ENCODE measurements at regions not wholly inside any gene's neighbourhood (a gene's known extent, or its start where the extent isn't known, plus 50 kb on each side); places are given as distances from the start of the nearest gene placed in this dataset.

DNA sequence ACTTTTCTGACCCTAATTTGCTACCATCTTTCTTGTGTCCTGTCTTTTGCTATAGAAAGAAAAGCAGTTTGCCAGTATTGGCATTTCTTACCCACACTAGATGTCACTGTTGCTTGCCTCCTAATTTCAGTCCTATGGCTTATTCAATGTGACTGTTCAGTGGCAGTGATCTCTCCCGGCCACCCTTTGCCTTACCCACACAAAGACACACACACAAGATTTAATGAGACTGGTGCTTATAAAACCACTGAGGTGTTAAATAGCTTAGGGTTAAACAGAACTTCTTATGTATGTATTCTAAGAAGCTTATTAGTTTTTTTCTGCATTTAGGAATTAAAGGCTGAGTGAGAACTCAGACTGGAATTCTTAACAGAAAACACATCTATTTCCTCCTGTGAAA lies 233.6 kb upstream of the ASCC3 start:
- no peak overlapping the region for H3K27ac ChIP-seq (ENCODE audit: low read depth, low read length)
- no peak for TF ChIP-seq EZH2phosphoT487 (IDR thresholded peaks at IDR 0.05; ENCODE audit: borderline replicate concordance, low read length)
- TF ChIP-seq, protein P1, sequence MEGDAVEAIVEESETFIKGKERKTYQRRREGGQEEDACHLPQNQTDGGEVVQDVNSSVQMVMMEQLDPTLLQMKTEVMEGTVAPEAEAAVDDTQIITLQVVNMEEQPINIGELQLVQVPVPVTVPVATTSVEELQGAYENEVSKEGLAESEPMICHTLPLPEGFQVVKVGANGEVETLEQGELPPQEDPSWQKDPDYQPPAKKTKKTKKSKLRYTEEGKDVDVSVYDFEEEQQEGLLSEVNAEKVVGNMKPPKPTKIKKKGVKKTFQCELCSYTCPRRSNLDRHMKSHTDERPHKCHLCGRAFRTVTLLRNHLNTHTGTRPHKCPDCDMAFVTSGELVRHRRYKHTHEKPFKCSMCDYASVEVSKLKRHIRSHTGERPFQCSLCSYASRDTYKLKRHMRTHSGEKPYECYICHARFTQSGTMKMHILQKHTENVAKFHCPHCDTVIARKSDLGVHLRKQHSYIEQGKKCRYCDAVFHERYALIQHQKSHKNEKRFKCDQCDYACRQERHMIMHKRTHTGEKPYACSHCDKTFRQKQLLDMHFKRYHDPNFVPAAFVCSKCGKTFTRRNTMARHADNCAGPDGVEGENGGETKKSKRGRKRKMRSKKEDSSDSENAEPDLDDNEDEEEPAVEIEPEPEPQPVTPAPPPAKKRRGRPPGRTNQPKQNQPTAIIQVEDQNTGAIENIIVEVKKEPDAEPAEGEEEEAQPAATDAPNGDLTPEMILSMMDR (IDR thresholded peaks at IDR 0.05; ENCODE audit: low read depth, low read length, poor library complexity, severe bottlenecking), result peak; percentile 34
- no peaks in the 10 kb centered on the region for H4K20me1 ChIP-seq (ENCODE audit: control insufficient read depth, insufficient read depth, low read depth, low read length)
- no peak overlapping the region for H3K4me3 ChIP-seq (ENCODE audit: low read length)
- no peaks in the 10 kb centered on the region for H3F3A ChIP-seq (ENCODE audit: control insufficient read depth, insufficient read depth)
- no peaks in the 10 kb centered on the region for H3K27me3 ChIP-seq (ENCODE audit: control insufficient read depth, low read length)
- no peaks in the 10 kb centered on the region for H3K9me3 ChIP-seq (ENCODE audit: control insufficient read depth, insufficient read depth, low read length)
- no peak overlapping the region for H3K4me2 ChIP-seq (ENCODE audit: low read length)
- no peaks in the 10 kb centered on the region for H3K79me2 ChIP-seq (ENCODE audit: control insufficient read depth, low read length)
- H3K4me1 ChIP-seq (ENCODE audit: control insufficient read depth, low read length), result no peaks in the 10 kb centered on the region
- H3K36me3 ChIP-seq (ENCODE audit: control insufficient read depth, low read length), result no peaks in the 10 kb centered on the region
- no peaks in the 10 kb centered on the region for H3K9me2 ChIP-seq (replicated peaks; ENCODE audit: control insufficient read depth, low read length)

DNA sequence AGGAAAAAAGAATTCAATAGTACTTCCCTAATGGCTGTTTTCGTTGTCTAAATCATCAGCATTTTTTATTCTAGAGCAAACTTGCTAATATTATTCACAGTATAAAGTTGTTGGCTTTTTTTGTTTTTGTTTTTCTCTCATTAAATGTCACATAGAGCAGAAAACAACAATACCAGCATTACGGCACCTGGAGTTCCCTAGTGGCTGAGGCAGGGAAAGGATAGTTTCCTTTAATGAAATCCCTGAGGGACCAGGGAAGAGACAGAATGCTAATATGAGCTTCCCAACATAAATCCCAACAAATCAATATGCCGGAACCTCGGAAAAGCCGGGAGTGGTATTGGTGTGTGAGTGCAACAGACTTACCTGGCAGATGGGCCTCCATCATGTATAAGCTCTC lies 235.2 kb upstream of the ASCC3 start:
- H3K4me2 ChIP-seq (ENCODE audit: low read length), result no peak overlapping the region
- H3K27me3 ChIP-seq (ENCODE audit: control insufficient read depth, low read length), result no peaks in the 10 kb centered on the region
- H3F3A ChIP-seq (ENCODE audit: control insufficient read depth, insufficient read depth), result no peaks in the 10 kb centered on the region
- H4K20me1 ChIP-seq (ENCODE audit: control insufficient read depth, insufficient read depth, low read depth, low read length), result no peaks in the 10 kb centered on the region
- no peaks in the 10 kb centered on the region for H3K9me3 ChIP-seq (ENCODE audit: control insufficient read depth, insufficient read depth, low read length)
- no peaks in the 10 kb centered on the region for H3K79me2 ChIP-seq (ENCODE audit: control insufficient read depth, low read length)
- no peaks in the 10 kb centered on the region for H3K9me2 ChIP-seq (replicated peaks; ENCODE audit: control insufficient read depth, low read length)
- no peak overlapping the region for H3K27ac ChIP-seq (ENCODE audit: low read depth, low read length)
- no peaks in the 10 kb centered on the region for H3K4me1 ChIP-seq (ENCODE audit: control insufficient read depth, low read length)
- H3K4me3 ChIP-seq (ENCODE audit: low read length), result no peak overlapping the region
- TF ChIP-seq, protein P1 (IDR thresholded peaks at IDR 0.05; ENCODE audit: low read depth, low read length, poor library complexity, severe bottlenecking), result no peak
- TF ChIP-seq EZH2phosphoT487 (IDR thresholded peaks at IDR 0.05; ENCODE audit: borderline replicate concordance, low read length), result no peak
- H3K36me3 ChIP-seq (ENCODE audit: control insufficient read depth, low read length), result no peaks in the 10 kb centered on the region

DNA sequence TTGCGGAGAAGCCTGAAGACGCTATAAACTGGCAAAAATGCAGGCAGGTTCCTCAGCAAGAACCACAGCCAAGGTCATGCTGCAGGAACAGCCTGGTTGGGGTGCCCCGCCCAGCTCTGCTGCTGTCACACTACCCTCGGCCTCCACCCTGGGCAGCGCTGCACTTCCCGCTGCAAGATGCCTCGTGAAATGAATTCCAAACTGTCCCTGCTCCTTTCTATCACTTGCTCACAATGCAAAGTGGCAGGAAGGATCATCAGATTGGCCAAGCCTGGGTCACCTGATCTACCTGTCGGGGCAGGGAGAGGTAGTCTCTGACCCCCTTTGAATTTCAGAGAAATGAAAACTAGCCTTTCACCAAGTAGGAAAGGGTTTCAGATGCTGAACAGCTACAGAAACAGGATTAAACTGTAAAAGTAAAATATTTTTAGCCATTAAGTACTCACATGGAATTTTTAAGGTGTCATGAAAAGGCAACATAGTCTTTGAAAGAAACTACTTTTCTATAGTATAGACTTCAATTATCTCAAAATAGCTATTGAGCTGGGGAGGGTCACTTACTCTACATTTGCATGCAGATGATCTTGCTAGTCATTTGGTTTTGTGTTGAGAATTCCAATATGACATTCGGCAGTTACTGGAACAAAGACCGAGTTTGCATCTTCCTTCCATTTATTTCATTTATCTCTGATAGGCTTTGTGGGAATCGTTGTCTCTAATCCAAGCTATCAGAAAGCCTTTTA lies 236.4 kb upstream of the ASCC3 start:
- no peaks in the 10 kb centered on the region for H3K4me1 ChIP-seq (ENCODE audit: control insufficient read depth, low read length)
- H4K20me1 ChIP-seq (ENCODE audit: control insufficient read depth, insufficient read depth, low read depth, low read length), result no peaks in the 10 kb centered on the region
- no peaks in the 10 kb centered on the region for H3K36me3 ChIP-seq (ENCODE audit: control insufficient read depth, low read length)
- H3K9me3 ChIP-seq (ENCODE audit: control insufficient read depth, insufficient read depth, low read length), result no peaks in the 10 kb centered on the region
- H3K4me2 ChIP-seq (ENCODE audit: low read length), result no peak overlapping the region
- no peaks in the 10 kb centered on the region for H3K79me2 ChIP-seq (ENCODE audit: control insufficient read depth, low read length)
- H3F3A ChIP-seq (ENCODE audit: control insufficient read depth, insufficient read depth), result no peaks in the 10 kb centered on the region
- H3K9me2 ChIP-seq (replicated peaks; ENCODE audit: control insufficient read depth, low read length), result no peaks in the 10 kb centered on the region
- H3K4me3 ChIP-seq (ENCODE audit: low read length), result no peak overlapping the region
- H3K27ac ChIP-seq (ENCODE audit: low read depth, low read length), result no peak overlapping the region
- H3K27me3 ChIP-seq (ENCODE audit: control insufficient read depth, low read length), result no peaks in the 10 kb centered on the region
- TF ChIP-seq, protein P1 (IDR thresholded peaks at IDR 0.05; ENCODE audit: low read depth, low read length, poor library complexity, severe bottlenecking), result no peak
- no peak for TF ChIP-seq EZH2phosphoT487 (IDR thresholded peaks at IDR 0.05; ENCODE audit: borderline replicate concordance, low read length)
